ENCODE measurements at regions not wholly inside any gene's neighbourhood (a gene's known extent, or its start where the extent isn't known, plus 50 kb on each side); places are given as distances from the start of the nearest gene placed in this dataset.

DNA sequence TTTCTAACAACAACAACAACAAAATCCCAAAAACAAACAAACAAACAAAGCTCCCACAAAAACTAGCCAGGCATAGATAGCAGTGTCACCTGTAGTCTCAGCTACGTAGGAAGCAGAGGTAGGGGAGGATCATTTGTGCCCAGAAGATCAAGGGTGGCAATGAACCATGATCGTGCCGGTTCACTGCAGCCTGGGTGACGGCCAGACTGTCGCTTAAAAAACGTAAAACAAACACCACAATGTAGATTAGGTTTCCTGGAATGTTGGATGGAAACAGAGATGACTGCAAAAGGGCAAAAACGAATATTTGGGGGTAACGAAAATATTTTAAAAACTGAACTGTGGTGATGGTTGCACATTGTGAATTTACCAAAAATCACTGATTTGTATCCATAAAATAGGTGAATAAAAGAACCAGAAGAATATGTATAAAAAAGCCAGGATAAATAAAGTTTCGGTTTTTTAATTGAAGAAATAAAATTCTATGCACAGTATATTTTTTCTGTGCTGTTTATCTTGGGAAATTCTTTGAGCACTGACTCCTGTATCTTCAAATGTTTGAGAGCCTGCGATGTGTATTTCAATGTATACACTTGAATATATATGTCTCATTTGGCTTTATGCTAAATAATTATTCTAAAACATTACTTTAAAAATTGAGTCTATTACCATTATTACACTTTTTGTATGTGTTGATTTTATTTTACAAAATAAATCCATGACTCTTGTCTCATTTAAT, 1477.0 kb downstream of the PCDH7 start:
- Histone ChIP-seq H3K4me1 (no peaks in the 10 kb centered on the region), H3K27ac (no peak overlapping the region), H3K9ac (no peak overlapping the region), H2AFZ (replicated peaks) (no peak overlapping the region), H3K36me3 (no peaks in the 10 kb centered on the region), H3K27me3 (no peaks in the 10 kb centered on the region), H3K4me3 (no peak overlapping the region), H3K4me2 (no peak overlapping the region), H3K9me3 (ENCODE audit: low read depth) (no peaks in the 10 kb centered on the region), H4K20me1 (ENCODE audit: low read depth) (no peaks in the 10 kb centered on the region), H3F3A (ENCODE audit: low read depth) (no peaks in the 10 kb centered on the region), H3K79me2 (ENCODE audit: low read depth) (no peaks in the 10 kb centered on the region)
- H3K4me3 Mint-ChIP-seq = no peak overlapping the region
- TF ChIP-seq, protein P1, sequence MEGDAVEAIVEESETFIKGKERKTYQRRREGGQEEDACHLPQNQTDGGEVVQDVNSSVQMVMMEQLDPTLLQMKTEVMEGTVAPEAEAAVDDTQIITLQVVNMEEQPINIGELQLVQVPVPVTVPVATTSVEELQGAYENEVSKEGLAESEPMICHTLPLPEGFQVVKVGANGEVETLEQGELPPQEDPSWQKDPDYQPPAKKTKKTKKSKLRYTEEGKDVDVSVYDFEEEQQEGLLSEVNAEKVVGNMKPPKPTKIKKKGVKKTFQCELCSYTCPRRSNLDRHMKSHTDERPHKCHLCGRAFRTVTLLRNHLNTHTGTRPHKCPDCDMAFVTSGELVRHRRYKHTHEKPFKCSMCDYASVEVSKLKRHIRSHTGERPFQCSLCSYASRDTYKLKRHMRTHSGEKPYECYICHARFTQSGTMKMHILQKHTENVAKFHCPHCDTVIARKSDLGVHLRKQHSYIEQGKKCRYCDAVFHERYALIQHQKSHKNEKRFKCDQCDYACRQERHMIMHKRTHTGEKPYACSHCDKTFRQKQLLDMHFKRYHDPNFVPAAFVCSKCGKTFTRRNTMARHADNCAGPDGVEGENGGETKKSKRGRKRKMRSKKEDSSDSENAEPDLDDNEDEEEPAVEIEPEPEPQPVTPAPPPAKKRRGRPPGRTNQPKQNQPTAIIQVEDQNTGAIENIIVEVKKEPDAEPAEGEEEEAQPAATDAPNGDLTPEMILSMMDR (IDR thresholded peaks at IDR 0.05) = no peak
- TF ChIP-seq EZH2 (IDR thresholded peaks at IDR 0.05) (no peak), EZH2phosphoT487 (IDR thresholded peaks at IDR 0.05) (no peak)
- no peaks in the 10 kb centered on the region for H3K9me3 Mint-ChIP-seq
- H3K36me3 Mint-ChIP-seq = no peaks in the 10 kb centered on the region
- no peak for DNase-seq (ENCODE audit: low spot score)
- peaks cover 2% of the 10 kb centered on the region for H3K27me3 Mint-ChIP-seq (ENCODE audit: insufficient read depth, low read depth)
- no peak overlapping the region for H3K27ac Mint-ChIP-seq
- H3K4me1 Mint-ChIP-seq = no peaks in the 10 kb centered on the region

DNA sequence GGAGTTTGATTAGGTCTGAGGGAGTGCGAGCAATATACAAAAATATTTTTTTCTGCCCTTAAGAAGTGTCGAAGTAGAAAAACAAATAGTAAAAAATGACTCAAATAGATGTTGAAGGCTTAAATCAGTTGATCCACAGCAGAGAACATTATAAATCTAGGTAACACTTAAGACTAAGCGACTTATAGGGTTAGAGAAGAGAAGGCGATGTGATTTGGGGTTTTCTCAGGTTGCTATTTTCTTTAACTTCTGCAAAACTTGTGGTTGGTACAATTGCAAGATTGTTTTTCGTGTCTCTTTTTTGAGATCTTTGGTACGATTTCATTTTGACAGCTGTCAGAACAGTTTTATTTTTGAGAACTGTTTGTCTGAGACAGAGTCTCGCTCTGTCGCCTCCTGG, 1479.5 kb downstream of the PCDH7 start:
- Histone ChIP-seq H3F3A (ENCODE audit: low read depth) (no peaks in the 10 kb centered on the region), H2AFZ (replicated peaks) (no peak overlapping the region), H4K20me1 (ENCODE audit: low read depth) (no peaks in the 10 kb centered on the region), H3K4me3 (no peak overlapping the region), H3K27ac (no peak overlapping the region), H3K36me3 (no peaks in the 10 kb centered on the region), H3K27me3 (no peaks in the 10 kb centered on the region), H3K4me2 (no peak overlapping the region), H3K79me2 (ENCODE audit: low read depth) (no peaks in the 10 kb centered on the region), H3K9ac (no peak overlapping the region), H3K9me3 (ENCODE audit: low read depth) (no peaks in the 10 kb centered on the region), H3K4me1 (no peaks in the 10 kb centered on the region)
- Mint-ChIP-seq H3K27ac (no peak overlapping the region), H3K27me3 (ENCODE audit: insufficient read depth, low read depth) (peaks cover 2% of the 10 kb centered on the region), H3K4me1 (no peaks in the 10 kb centered on the region), H3K36me3 (no peaks in the 10 kb centered on the region), H3K9me3 (no peaks in the 10 kb centered on the region), H3K4me3 (no peak overlapping the region)
- no peak for DNase-seq (ENCODE audit: low spot score)
- TF ChIP-seq, protein P1 (IDR thresholded peaks at IDR 0.05) = no peak
- TF ChIP-seq EZH2phosphoT487 (IDR thresholded peaks at IDR 0.05) (no peak), EZH2 (IDR thresholded peaks at IDR 0.05) (no peak)

- no peak overlapping the region for H3K4me2 ChIP-seq
- H3K9me3 ChIP-seq (ENCODE audit: low read depth) = no peaks in the 10 kb centered on the region
- H3K9me3 Mint-ChIP-seq = peaks cover 11% of the 10 kb centered on the region
- H3K4me3 Mint-ChIP-seq = no peak overlapping the region
- no peak overlapping the region for H3K4me3 ChIP-seq
- H2AFZ ChIP-seq (replicated peaks) = no peak overlapping the region
- no peaks in the 10 kb centered on the region for H4K20me1 ChIP-seq (ENCODE audit: low read depth)
- no peaks in the 10 kb centered on the region for H3K36me3 ChIP-seq
- TF ChIP-seq EZH2 (IDR thresholded peaks at IDR 0.05) = no peak
- TF ChIP-seq EZH2phosphoT487 (IDR thresholded peaks at IDR 0.05) = no peak
- TF ChIP-seq, protein P1 (IDR thresholded peaks at IDR 0.05) = no peak
- H3K4me1 ChIP-seq = no peaks in the 10 kb centered on the region
- H3K27me3 Mint-ChIP-seq (ENCODE audit: insufficient read depth, low read depth) = no peaks in the 10 kb centered on the region
- no peaks in the 10 kb centered on the region for H3K4me1 Mint-ChIP-seq
- H3K27ac Mint-ChIP-seq = no peak overlapping the region
- no peaks in the 10 kb centered on the region for H3K27me3 ChIP-seq
- H3F3A ChIP-seq (ENCODE audit: low read depth) = no peaks in the 10 kb centered on the region
- H3K36me3 Mint-ChIP-seq = no peaks in the 10 kb centered on the region
- H3K27ac ChIP-seq = no peak overlapping the region
- H3K9ac ChIP-seq = no peak overlapping the region
- no peaks in the 10 kb centered on the region for H3K79me2 ChIP-seq (ENCODE audit: low read depth)
- no peak for DNase-seq (ENCODE audit: low spot score)
These were observed 1483.2 kb downstream of the PCDH7 start for GRCh38 chr4:32203340-32203739.

All from neural progenitor cell (in vitro differentiated cells).